HG02623 (cell line): ENCODE measurements at regions not wholly inside any gene's neighbourhood (a gene's known extent, or its start where the extent isn't known, plus 50 kb on each side); places are given as distances from the start of the nearest gene placed in this dataset.

Experiments
- ATAC-seq: cut with Tn5 transposase; IDR thresholded peaks from one replicate; pipeline ENCODE4 v1.9.1; 2021; ENCODE audit warnings: moderate library complexity; ENCODE audit not compliant: unreplicated experiment

DNA sequence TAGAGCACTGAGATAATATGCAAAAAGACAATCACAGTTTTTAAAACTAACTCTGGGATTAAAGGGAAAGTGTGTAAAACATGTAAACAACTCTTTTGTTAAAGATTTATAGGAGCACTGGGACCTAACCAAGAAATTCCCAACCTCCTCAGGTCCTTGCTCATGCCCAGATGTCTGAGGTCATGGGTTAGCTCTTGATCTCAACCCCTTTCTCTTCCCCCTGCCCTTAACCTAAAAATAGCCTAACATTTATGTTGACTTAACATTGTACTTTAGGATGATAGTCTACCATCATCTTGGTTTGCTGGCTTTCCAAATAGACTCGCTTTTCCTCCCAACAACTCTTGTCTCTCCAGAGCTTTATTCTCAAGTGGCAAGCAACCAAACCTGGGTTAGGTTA, 258.2 kb upstream of the FAT3 start:
- no peak for ATAC-seq

DNA sequence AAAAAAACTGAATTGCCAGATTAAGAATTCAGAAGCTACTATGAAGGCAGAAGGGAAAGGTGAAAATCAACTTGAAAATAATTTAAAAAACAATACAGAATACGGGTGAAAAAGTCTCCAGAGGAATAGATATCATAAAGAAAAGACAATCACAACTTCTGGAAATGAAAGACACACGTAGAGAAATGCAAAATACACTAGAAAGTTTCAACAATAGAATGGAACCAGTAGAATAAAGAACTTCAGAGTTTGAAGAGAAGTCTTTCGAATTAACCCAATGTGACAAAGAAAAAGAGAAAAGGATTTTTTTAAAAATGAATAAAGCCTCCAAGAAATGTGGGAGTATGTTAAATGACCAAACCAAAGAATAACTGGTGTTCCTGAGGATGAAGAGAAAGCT, 263.8 kb upstream of the FAT3 start:
- ATAC-seq: no peak

DNA sequence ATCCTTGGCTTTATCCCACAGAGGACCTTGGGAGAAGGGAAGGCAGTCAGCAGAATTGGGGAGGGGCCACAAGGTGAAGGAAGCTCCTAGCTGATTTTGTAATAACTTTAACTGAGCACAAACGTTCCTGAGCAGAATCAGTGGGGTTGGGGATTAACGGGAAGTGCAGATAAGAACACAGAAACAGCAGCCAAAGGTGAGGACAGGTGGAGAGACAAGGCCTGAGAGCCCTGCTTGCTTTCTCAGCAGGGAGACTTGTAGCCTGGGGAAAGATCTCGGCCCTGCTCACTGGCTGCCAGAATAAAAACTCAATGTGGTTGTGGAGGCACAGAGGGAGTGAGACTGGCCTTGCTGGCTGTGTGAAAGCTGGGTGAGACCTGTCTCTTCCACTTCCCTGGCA, 265.2 kb upstream of the FAT3 start:
- no peak for ATAC-seq

DNA sequence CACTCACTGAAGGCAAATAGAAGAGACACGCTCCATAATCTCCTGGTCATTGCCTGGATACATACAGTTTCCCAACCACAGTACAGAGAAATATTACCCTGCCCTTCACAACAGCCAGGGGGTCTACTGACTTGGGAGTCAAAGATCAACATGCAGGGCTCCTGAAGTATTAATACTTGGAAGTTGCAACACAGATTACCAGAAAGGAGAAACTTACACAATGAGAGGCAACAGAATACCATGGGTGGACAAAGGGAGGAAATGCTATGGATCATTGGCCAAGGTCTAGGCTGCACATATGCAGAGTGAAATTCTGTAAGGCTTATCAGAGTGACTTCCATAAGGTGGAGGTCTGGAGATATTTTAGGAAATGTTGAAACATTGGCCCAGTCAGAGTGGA, 267.9 kb upstream of the FAT3 start:
- ATAC-seq: no peak

DNA sequence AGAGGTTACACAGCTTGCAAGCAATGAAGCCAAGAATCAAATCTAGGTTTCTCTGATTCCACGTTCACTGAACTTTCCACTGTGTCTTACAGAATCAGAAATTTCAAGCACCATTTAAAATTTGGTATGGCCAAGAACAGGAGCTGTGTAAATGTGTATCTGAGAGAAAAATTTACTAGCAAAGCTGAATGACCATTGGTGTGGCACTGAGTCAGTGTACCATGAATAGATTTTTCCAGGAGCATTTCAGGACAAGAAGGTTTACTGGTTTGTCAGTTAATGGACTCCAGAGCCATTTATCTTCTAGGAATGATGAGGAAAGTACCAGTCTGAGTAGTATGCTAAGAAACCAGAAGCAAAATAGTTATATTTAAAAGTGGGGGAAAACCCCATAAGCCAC, 269.4 kb upstream of the FAT3 start:
- ATAC-seq: no peak

DNA sequence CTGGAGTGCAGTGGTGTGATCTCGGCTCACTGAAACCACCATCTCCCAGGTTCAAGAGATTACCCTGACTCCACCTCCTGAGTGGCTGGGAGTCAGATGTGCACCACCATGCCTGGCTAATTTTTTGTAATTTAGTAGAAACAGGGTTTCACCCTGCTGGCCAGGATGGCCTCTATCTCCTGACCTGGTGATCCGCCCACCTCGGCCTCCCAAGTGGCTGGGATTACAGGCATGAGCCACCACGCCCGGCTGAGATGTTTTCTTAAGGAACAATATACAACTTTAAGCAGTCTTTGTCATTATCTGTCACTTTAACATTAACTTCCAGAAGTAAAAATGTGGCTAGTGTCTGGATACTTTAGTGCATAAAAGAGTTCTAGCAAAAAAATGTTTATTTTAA, 272.6 kb upstream of the FAT3 start:
- no peak for ATAC-seq

DNA sequence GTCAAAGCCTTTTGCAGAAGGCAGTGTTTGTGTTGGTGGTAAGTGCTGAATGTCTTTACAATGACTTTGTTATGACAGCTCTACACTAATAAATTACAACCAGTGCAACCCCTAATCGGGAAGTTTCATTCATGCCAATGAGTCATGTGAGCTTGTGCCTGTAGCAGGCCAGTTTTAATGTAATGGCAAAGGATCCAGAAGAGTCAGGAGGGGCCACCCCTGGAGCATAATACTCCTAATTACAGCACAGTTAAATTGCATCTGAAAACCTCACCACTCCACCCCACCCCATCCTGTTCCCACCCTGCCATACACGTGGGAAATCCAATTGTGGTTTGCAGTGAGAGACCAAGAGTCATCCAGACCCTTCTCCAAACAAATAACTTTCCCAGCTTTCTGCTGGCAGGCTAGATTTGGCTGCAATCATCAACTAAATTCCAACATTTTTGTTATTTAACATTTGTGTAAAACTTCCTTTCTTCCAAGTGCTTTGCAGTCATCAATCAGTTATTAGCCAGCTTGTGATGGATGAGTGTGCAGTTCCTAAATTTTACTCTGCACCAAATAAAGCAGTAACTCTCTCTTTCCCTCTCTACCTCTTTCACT, 277.3 kb upstream of the FAT3 start:
- no peak for ATAC-seq

DNA sequence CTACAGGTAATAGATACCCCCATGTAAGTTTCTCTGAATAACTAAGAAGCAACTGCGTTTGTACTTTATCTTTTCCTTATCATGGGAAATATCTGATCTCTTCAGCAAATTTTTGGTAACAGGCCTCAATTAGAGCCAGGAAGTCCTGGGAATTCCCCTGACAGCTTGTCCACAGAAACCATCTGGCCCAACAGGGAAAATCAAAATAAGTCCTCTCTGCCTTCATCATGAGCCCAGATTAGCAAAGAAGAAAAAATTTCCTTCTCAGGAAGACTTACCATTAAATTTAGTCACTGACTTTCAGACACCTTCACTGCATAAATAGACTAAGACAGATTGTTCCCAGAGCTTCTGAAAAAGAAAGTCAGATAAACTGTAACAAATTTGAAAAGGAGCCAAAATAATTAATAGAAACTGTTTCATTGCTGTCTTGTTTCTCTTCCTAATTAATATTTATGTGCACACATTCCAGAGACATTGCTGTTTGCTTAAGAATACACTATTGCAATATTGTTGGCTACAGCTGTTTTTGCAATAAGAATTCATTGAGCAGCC, 278.1 kb upstream of the FAT3 start:
- ATAC-seq: no peak

DNA sequence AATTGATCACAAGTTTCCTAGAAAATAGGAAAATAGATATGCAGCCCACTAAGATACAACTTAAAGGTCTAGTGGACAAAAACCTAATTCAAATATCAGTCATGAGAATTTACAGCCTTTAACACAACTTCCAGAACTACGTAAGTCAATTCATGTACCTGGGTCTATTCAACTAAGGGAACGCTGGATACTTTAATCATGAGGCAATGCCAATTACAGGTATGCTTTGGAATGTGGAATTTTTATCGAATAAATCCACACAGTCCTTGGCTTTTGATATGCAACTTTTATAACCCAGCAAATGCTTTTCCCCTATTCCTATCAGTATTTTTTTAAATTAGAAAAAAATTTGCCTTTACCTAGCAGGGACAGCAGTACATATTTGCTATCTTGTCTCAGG, 289.5 kb upstream of the FAT3 start:
- ATAC-seq: no peak

DNA sequence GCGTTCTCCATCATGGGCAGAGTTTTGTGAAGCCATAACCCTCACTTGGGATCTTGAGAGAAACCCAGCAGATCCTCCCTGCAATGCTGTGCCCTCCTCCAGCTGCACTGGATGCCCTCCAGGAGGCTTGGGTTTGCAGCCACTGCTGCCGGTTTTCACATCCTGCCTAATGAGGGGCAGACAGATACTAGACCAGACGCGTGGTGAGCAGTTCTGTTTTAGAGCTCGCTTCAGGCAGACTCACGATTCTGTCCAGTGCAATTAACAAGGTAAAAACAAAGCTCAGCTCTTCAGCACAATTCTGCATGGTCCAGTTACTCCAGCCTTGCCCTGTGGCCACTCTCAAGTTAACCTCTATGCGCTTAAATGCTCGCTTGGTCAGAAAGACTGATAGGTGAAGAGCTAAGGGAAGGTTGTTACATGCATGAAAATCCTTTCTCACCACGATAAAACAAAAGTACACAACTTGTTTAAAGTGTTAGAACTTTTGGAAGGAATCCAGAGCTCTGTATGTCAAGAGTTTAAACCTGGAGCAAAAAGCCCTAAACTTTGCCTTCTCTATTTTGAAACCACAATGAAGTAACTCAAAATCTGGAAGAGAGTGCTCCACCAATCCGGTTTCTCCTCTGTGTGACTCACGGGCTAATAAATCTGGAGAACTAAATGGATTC, 292.3 kb upstream of the FAT3 start:
- no peak for ATAC-seq

DNA sequence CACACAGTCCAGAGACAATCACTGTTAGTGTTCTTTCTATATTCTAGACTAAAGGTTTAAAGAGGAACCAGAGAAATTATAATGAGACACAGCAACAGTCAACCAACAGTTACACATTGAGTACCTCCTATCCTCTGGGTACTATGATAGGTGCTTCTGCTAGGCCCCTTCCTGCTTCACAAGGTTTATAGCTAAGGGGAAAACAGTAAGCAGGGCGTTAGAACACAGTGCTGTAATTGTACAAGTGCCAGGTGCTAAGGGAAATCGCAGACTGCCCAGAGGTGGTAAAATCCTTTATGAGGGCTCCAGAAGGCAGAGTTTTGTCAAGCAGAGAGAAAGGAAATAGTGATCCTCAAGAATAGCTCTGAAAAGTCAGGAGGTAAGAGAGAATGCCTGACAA, 297.2 kb upstream of the FAT3 start:
- ATAC-seq: no peak

DNA sequence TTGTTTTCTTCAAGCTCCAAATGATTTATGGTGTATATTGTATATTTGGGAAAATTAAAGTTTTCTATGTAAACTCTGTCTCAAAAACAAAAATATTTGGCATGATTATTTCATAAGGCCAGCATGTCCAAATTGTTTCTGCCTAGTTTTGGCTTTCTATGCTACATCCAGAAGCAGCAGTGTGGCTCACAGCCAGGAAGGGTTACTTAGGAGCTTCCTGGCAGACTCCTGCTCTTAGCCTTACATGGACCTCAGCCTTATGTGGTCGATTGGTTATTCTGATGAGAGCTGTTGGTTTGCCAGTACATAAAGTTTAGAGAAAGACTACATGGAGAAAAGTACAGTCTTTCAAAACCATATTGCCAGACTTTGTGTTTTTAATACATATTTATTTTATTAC, 297.7 kb upstream of the FAT3 start:
- ATAC-seq: no peak

DNA sequence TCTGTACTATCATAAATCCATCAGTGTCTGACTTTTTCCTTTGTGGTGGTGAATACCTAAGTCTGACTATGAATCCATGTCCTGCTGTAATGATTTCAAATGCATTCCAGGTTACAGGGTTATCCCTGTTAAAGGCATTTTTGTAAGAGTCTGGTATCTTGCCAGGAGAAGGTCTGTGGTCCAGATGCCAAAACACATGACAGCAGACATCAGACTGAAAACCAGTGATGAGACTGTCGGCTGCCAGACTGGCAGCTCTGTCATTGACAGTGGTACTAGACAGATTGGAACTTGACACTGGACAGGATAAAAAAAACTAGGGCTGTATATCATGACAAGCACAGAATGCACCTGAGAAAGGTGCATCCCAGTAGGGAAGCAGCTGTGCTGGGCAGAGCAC, 301.8 kb upstream of the FAT3 start:
- no peak for ATAC-seq

DNA sequence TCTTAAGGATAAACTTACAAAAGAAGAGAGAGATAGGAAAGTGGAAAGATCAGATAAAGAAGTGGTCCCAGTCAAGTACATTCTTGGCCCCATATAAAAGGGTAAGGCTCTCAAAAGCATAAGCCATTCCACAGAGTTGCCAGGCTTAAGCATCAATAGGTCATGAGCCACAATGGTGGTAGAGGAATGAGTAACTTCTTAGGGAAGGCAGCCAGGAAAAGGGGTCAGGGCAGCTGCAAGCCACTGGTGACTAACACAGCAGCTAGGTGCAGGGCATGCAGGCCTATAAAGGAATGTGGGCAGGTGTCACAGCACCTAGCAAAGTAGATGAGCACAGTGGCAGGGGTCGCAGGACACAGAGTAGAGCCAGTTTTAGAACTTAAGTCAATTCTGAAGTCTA, 302.6 kb upstream of the FAT3 start:
- no peak for ATAC-seq

DNA sequence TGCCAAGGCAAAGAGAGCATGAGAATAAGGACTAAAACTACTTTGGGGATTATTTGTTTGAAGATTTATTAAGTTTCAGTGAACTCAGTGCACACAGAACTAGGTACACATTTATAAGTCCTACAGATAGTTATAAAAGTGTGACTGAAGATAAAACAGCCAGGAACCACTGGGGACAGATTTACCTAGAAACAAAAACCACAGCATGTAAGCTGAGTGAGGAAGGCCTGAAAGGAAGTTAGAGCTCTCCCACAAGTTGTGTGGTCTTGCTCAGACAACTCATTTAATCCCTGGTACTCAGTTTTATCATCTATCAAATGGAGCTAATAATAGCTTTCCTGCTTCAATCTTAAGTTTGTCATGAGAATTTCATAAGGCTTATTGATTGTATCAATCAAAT, 311.2 kb upstream of the FAT3 start:
- no peak for ATAC-seq

DNA sequence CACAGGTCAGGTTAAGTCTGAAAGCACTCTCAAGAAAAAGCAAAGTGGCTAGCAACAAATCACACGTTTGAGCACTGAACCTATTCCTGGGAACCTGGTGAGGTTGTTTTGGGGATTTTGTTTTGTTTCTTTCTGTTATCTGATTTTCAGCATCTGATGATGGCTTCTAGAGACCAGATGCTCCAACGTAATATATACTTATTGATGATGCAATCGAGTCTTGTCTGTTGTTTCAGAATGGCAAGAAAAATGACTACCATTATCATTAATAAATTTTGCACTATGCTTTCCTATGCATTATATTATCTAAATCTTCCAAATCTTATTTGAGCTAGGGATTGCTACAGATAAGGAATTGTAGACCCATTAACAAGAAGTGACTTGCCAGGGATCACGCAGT, 312.3 kb upstream of the FAT3 start:
- no peak for ATAC-seq

DNA sequence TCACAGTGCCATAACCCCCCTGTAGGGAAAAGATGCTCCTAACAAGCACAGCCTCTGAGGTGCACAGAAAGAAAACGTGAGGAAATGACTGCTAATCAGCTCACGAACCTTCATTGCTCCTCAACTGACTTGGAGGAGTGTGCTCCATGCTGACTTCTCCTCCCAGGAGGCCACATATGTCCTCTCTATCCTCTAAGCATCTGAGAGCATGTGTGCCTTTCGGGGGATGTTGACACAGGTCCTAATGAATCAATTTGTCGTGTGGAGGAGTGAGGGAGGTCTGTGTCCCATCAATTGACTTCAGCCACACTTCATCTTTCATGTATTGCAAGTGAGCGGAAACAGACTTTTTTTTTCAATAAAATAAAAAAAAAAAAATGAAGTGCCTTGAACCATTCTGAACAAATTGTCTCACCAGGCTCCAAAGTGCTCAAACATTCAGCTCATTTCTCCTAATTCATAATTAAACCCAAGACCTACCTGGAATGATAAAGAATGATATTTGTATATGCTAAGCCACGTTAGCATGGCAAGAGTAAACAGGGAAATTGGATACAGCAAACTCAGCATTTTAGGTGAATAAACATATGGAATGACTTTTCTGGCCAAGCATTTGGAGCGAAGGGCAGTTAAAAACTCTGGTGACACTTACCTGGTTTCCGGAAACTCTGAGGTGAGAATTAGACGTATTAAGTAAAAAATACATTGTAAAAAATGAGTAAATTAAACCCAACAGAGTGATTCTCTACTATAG, 317.6 kb upstream of the FAT3 start:
- ATAC-seq: no peak

DNA sequence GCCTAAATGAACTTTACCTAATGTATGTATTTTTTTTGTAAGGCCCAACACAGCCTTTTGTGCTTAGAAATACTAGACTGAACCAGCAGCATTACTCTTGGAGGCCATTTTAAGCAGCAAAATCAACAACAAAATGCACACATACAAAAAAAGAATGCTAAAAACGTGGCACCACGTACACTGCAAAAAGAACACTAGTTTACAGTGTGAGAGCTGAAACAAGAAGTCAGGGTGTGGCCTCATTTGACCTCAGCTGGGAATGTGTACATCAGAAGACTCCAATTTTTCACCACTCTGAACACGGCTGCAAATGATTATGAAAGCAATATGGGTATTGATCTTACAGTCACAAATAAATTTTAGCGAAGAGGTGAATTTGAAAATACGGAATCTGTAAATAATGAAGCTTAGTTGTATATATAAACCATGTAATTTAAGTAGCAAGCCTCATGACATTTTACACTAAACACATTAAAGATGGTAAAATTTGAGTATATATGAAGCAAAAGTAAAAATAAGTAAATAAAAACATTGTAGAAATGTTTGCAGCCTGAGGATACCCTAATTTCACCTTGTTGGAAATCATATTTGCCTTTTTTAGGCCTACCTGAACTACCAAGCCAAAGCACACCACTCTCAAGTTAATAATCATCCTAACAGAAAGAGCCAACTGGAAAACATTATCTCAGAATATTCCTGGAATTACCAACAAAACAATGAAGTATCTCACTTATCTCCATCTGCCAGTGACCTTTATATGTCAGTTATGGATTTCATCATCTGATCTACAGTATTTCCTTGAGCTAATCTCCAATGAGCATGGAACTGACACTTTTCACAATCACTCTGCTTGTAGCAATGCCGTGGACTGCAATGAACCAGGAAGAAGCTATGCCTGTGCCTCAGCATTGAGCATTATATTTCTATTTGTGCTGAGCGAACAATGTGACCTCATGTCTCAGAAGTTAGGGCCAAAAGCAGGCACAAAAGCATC, 319.5 kb upstream of the FAT3 start:
- no peak for ATAC-seq

DNA sequence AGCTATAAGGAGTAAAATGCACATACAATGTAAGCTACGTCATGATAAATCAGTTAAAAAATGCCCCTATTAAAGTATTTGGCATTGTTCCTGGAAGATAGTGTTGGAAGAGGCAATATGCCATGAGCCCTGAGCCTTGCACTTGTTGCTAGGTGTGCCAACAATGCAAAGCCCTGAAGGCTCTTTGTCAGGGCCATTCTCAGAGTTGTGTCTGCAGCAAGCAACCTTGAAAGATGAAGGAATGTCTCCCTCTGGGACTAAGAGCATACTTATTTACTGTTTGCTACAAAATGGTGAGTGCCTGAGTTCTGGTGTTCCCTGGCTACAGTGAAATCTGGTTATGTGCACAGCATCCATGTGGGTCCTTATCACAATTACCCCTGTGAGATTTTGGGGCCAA, 322.3 kb upstream of the FAT3 start:
- ATAC-seq: no peak

DNA sequence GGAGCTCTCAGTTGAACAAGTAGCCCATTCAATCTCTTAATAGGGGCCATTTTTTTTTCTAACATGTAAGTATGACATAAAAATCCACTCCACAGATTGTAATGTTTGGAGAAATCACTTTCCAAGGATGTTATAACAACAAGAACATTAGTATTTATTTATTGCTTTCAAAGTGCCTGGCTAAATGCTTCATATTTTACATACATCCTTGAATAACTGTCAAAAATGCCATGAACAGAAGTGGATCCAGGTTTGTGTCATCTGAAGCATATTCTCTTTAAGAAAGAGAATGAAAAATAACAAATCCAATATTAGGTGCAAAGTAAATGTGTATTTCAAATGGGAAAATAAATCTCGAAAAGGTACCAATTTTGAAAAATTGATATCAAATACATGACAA, 344.0 kb upstream of the FAT3 start:
- ATAC-seq: no peak

DNA sequence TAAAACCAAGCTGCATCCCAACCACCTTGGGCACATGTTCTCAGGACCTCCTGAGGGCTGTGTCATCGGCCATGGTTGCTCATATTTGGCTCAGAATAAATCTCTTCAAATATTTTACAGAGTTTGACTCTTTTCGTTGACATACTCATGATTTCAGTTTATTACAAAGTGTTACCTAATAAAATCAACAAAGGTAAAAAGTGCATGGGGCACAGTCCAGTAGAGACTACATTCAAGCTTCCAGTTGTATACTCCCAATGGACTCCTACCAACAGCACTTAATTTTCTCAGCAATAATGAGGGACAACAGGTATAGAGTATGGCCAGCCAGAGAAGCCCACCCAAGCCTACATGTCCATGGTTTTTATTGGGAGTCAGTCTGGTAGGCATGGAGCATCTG, 347.9 kb upstream of the FAT3 start:
- no peak for ATAC-seq
